Naive thymus-derived CD4-positive, alpha-beta T cell (primary cell): ENCODE measurements at regions not wholly inside any gene's neighbourhood (a gene's known extent, or its start where the extent isn't known, plus 50 kb on each side); places are given as distances from the start of the nearest gene placed in this dataset.

Experiments used
- ATAC-seq: fragments of 150-1000 bp; cut with Tn5 transposase; 2 replicates; pipeline ENCODE4 v1.10.0; 2021; ENCODE audit warnings: mild to moderate bottlenecking, moderate library complexity
- CTCF ChIA-PET: fragments of 350-600 bp; sonication (Branson Sonifier 250); formaldehyde crosslinking; loops from one replicate; lab custom pipeline; 2021; ENCODE audit warnings: antibody characterized with exemption; lab: Charles Lee
- POLR2A ChIA-PET: fragments of 350-600 bp; sonication (Branson Sonifier 250); formaldehyde crosslinking; loops from one replicate; lab custom pipeline; 2021; ENCODE audit warnings: antibody characterized with exemption, inconsistent platforms; lab: Charles Lee
- DNase-seq, 9 donors: peaks; one replicate each; pipeline versions ENCODE4 v3.0.0 to v3.0.0-alpha.2; 2020 to 2022; ENCODE audit warnings: mixed read lengths in 1 of 9
- H3K27ac ChIP-seq: one replicate; pipeline ENCODE4 v1.7.0; 2013; ENCODE audit warnings: mild to moderate bottlenecking, low read depth, low read length, moderate library complexity
- H3K27me3 ChIP-seq, 2 donors: one replicate each; pipeline ENCODE4 v1.7.0; 2013; ENCODE audit warnings: low read length in 2 of 2, mild to moderate bottlenecking in 2 of 2, moderate library complexity in 2 of 2; ENCODE audit not compliant: control insufficient read depth in 2 of 2, insufficient read depth in 2 of 2
- H3K36me3 ChIP-seq, 3 experiments: 1 replicate in 2 of 3; 2 replicates in 1 of 3; pipeline ENCODE4 v1.7.0; 2013; ENCODE audit warnings: low read length in 3 of 3, mild to moderate bottlenecking in 3 of 3, moderate library complexity in 1 of 3; ENCODE audit not compliant: insufficient read depth in 3 of 3, control insufficient read depth in 2 of 3
- H3K4me1 ChIP-seq, 2 donors: one replicate each; pipeline ENCODE4 v1.7.0; 2013; ENCODE audit warnings: low read length in 2 of 2, mild to moderate bottlenecking in 2 of 2, moderate library complexity in 1 of 2; ENCODE audit not compliant: control insufficient read depth in 2 of 2, insufficient read depth in 2 of 2
- H3K4me3 ChIP-seq: 2 replicates; pipeline ENCODE4 v1.7.0; 2013; ENCODE audit warnings: mild to moderate bottlenecking, low read length
- H3K9me3 ChIP-seq, 3 experiments: 1 replicate in 2 of 3; 2 replicates in 1 of 3; pipeline ENCODE4 v1.7.0; 2013; ENCODE audit warnings: low read length in 3 of 3; ENCODE audit not compliant: control insufficient read depth in 2 of 3
- H3K27ac Mint-ChIP-seq, 9 donors: one replicate each; pipeline ENCODE4 v1.8.0; 2020 to 2022; ENCODE audit warnings: mixed read lengths in 9 of 9, mild to moderate bottlenecking in 8 of 9, moderate library complexity in 5 of 9, inconsistent platforms in 2 of 9
- H3K27me3 Mint-ChIP-seq, 5 donors: one replicate each; pipeline ENCODE4 v1.8.0; 2021 to 2022; ENCODE audit warnings: mixed read lengths in 5 of 5, mild to moderate bottlenecking in 1 of 5
- H3K36me3 Mint-ChIP-seq, 5 donors: one replicate each; pipeline ENCODE4 v1.8.0; 2020 to 2022; ENCODE audit warnings: mixed read lengths in 5 of 5, mild to moderate bottlenecking in 3 of 5, inconsistent platforms in 1 of 5
- H3K4me1 Mint-ChIP-seq, 7 donors: one replicate each; pipeline ENCODE4 v1.8.0; 2020 to 2022; ENCODE audit warnings: mixed read lengths in 7 of 7, mild to moderate bottlenecking in 3 of 7, inconsistent platforms in 1 of 7
- H3K4me3 Mint-ChIP-seq, 10 donors: one replicate each; pipeline ENCODE4 v1.8.0; 2020 to 2022; ENCODE audit warnings: mild to moderate bottlenecking in 10 of 10, mixed read lengths in 10 of 10, moderate library complexity in 6 of 10, inconsistent platforms in 2 of 10
- H3K9me3 Mint-ChIP-seq, 11 donors: one replicate each; pipeline ENCODE4 v1.8.0; 2020 to 2022; ENCODE audit warnings: mixed read lengths in 11 of 11, mild to moderate bottlenecking in 4 of 11, inconsistent platforms in 1 of 11, moderate library complexity in 1 of 11
- intact Hi-C, 2 donors: fragments of 100-400 bp; cut with micrococcal nuclease; formaldehyde crosslinking; loops; one replicate each; pipeline ENCODE4 v1.15.1; 2023

DNA sequence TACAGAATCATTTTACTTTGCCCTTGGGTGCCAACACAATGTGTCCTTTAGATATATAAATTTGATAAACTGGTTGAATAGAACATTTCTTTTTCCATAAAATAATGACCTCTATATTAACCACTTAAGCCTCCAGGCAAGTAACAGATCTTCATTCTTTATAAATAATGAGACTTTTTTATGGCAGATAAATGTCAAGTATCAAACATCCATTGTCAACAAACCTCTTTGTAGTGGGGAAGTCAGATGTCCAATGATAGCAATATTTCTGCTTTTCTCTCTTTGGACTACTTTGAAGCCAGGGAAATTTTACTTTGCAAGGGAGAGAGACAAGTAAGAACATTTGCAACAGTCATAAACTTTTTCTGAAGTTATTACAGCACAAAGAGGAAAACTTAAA lies 841.2 kb downstream of the CDH8 start:
- intact Hi-C loops, result no loop called here
- Mint-ChIP-seq H3K27me3 (no peaks in the 10 kb centered on the region), H3K9me3 (peaks cover 4 to 36% (median 15%) of the 10 kb centered on the region in 11 donors), H3K36me3 (peaks cover 0 to 3% (median 0%) of the 10 kb centered on the region in 5 donors), H3K27ac (no peak overlapping the region), H3K4me1 (no peaks in the 10 kb centered on the region), H3K4me3 (no peak overlapping the region)
- ChIA-PET POLR2A (no interaction called here), CTCF (no interaction called here)
- ATAC-seq, result no peak
- Histone ChIP-seq H3K4me1 (no peaks in the 10 kb centered on the region), H3K9me3 (peaks cover 0 to 5% (median 0%) of the 10 kb centered on the region in 3 experiments), H3K36me3 (no peaks in the 10 kb centered on the region), H3K27me3 (no peaks in the 10 kb centered on the region), H3K4me3 (peak overlapping the region; percentile 10), H3K27ac (no peak overlapping the region)
- no peak for DNase-seq

DNA sequence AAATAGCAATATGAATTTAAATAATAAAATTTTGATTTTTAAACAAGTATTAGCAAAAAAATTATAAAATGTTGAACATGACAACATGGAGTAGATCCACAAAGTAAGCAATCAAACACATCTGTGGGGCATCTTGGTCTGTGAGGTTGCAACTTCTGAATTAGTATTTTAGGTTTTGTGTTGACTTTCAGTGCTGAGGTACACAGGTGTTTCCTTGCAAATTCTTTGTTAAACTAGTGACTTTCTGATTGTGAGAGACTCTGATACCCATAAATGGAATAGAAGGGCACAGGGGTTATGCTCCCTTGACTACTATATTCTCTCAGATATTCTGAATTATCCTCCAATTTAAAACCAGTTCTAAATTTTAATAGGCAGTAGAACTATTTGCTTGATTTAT lies 841.7 kb downstream of the CDH8 start:
- H3K27ac ChIP-seq, result no peak overlapping the region
- peaks cover 0 to 9% (median 0%) of the 10 kb centered on the region in 3 experiments for H3K9me3 ChIP-seq
- no peaks in the 10 kb centered on the region for H3K36me3 ChIP-seq
- peaks cover 4 to 37% (median 16%) of the 10 kb centered on the region in 11 donors for H3K9me3 Mint-ChIP-seq
- H3K4me1 Mint-ChIP-seq, result no peaks in the 10 kb centered on the region
- peaks cover 0 to 3% (median 0%) of the 10 kb centered on the region in 5 donors for H3K36me3 Mint-ChIP-seq
- H3K27me3 Mint-ChIP-seq, result no peaks in the 10 kb centered on the region
- no peak overlapping the region for H3K4me3 ChIP-seq
- ChIA-PET CTCF (no interaction called here), POLR2A (no interaction called here)
- no peak for ATAC-seq
- H3K4me3 Mint-ChIP-seq, result no peak overlapping the region
- intact Hi-C loops, result no loop called here
- DNase-seq, result no peak
- H3K27ac Mint-ChIP-seq, result no peak overlapping the region
- no peaks in the 10 kb centered on the region for H3K4me1 ChIP-seq
- no peaks in the 10 kb centered on the region for H3K27me3 ChIP-seq

DNA sequence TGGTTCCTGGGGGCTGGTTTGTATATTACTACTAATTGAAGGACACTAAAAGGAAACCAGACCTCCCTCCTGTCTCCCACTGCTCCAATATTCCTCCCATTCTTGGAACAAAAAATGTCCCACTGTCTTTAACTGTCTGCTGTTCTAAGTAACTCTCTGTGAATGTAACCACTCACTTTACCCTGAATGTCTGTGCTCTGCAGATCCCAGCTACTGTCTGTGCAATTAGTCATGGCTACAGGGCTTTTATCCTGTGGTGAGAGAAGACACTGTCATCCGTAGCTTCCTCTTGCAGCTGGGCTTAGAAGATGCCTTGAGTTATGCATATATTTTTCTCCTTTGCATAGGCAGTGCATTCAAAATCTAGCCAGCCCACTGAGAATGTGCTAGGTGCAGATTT lies 853.8 kb downstream of the CDH8 start:
- H3K4me3 ChIP-seq, result no peak overlapping the region
- ATAC-seq (no peak), DNase-seq (no peak)
- Mint-ChIP-seq H3K4me1 (no peaks in the 10 kb centered on the region), H3K4me3 (no peak overlapping the region), H3K36me3 (no peaks in the 10 kb centered on the region), H3K9me3 (peaks cover 2 to 31% (median 9%) of the 10 kb centered on the region in 11 donors), H3K27ac (no peak overlapping the region), H3K27me3 (no peaks in the 10 kb centered on the region)
- intact Hi-C loops, result no loop called here
- no peaks in the 10 kb centered on the region for H3K4me1 ChIP-seq
- CTCF ChIA-PET, result no interaction called here
- H3K27ac ChIP-seq, result no peak overlapping the region
- H3K9me3 ChIP-seq, result peaks cover 0 to 5% (median 0%) of the 10 kb centered on the region in 3 experiments
- POLR2A ChIA-PET, result no interaction called here
- H3K27me3 ChIP-seq, result no peaks in the 10 kb centered on the region
- no peaks in the 10 kb centered on the region for H3K36me3 ChIP-seq

DNA sequence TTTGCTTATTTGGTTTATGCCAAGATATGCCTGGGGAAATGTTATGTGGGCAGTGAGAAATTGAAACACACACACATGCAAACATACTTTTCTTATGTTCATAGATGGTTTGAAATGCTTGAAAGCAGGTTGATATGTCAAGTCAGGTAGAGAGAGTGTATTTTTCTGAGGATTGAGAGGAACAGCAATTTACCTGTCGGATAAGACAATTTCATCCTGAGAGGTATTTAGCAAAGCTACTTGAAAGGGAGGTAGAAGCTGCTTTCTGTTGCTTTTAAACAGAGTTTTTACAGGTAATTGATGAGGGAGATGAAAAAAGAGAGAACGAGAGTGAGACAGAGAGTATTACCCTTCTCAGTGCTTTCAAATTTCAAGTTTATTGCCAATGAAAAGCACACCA lies 854.3 kb downstream of the CDH8 start:
- Mint-ChIP-seq H3K36me3 (no peaks in the 10 kb centered on the region), H3K27me3 (no peaks in the 10 kb centered on the region), H3K4me1 (no peaks in the 10 kb centered on the region), H3K27ac (no peak overlapping the region), H3K9me3 (peaks cover 4 to 35% (median 9%) of the 10 kb centered on the region in 11 donors), H3K4me3 (no peak overlapping the region)
- ChIA-PET POLR2A (no interaction called here), CTCF (no interaction called here)
- no peak for DNase-seq
- Histone ChIP-seq H3K4me3 (no peak overlapping the region), H3K9me3 (peaks cover 0 to 5% (median 0%) of the 10 kb centered on the region in 3 experiments), H3K36me3 (no peaks in the 10 kb centered on the region), H3K27ac (no peak overlapping the region), H3K27me3 (no peaks in the 10 kb centered on the region), H3K4me1 (no peaks in the 10 kb centered on the region)
- no peak for ATAC-seq
- intact Hi-C loops, result no loop called here

DNA sequence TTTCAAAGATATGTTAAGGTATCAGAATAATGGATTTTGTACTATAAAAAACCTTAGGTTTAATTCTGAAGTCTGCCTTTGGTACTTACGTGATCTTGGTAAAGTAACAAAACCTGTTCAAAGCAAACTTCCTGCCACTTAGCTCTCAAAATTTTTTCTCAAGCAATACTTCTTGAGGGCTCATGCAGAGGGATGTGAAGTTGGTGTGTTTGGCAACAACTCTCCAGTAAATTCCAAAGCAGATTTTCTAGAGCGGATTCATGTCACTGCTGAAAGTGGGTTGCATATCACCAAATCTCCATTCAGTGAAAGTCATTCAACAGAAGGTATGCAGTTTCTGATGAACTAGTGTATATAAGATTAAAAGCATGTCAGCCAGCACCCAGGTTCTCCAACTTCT lies 856.7 kb downstream of the CDH8 start:
- H3K36me3 ChIP-seq, result no peaks in the 10 kb centered on the region
- Mint-ChIP-seq H3K9me3 (peaks cover 5 to 38% (median 14%) of the 10 kb centered on the region in 11 donors), H3K27me3 (no peaks in the 10 kb centered on the region), H3K36me3 (no peaks in the 10 kb centered on the region), H3K4me1 (no peaks in the 10 kb centered on the region), H3K27ac (no peak overlapping the region), H3K4me3 (no peak overlapping the region)
- POLR2A ChIA-PET, result interaction anchor here (0.6 kb wide), 1 partner anchor 1370 kb away, joined by 4 read pairs; no protein-coding TSS in a partner anchor
- CTCF ChIA-PET, result no interaction called here
- no peak overlapping the region for H3K4me3 ChIP-seq
- H3K27me3 ChIP-seq, result no peaks in the 10 kb centered on the region
- H3K9me3 ChIP-seq, result peaks cover 0 to 5% (median 0%) of the 10 kb centered on the region in 3 experiments
- H3K27ac ChIP-seq, result no peak overlapping the region
- no peaks in the 10 kb centered on the region for H3K4me1 ChIP-seq
- intact Hi-C loops, result no loop called here
- no peak for DNase-seq
- no peak for ATAC-seq

DNA sequence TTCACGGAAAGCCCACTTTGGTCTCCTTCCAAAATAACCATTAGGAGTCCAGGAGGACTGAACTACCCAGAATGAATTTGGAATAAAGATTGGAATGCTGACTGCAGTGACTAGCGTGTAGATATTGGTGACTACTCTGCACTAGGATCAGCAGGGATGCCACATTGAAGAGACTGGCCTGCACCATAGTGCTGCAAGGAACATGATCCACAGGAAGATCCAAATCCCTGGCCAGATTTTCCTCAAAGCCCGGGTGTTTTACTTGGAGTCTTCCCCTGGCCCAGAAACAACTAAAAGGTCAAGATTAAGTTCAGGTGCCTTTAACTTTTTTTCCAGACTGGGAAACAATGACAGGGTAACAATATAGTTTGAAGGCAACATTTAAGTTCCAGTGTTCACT lies 870.4 kb downstream of the CDH8 start:
- Mint-ChIP-seq H3K4me3 (no peak overlapping the region), H3K27me3 (no peaks in the 10 kb centered on the region), H3K27ac (no peak overlapping the region), H3K9me3 (peaks cover 0 to 27% (median 8%) of the 10 kb centered on the region in 11 donors), H3K4me1 (no peaks in the 10 kb centered on the region), H3K36me3 (peaks cover 0 to 3% (median 0%) of the 10 kb centered on the region in 5 donors)
- no peak for ATAC-seq
- Histone ChIP-seq H3K36me3 (no peaks in the 10 kb centered on the region), H3K4me3 (no peak overlapping the region), H3K27ac (no peak overlapping the region), H3K4me1 (no peaks in the 10 kb centered on the region), H3K9me3 (no peaks in the 10 kb centered on the region), H3K27me3 (no peaks in the 10 kb centered on the region)
- DNase-seq, result no peak
- POLR2A ChIA-PET, result no interaction called here
- CTCF ChIA-PET, result no interaction called here
- intact Hi-C loops, result no loop called here

DNA sequence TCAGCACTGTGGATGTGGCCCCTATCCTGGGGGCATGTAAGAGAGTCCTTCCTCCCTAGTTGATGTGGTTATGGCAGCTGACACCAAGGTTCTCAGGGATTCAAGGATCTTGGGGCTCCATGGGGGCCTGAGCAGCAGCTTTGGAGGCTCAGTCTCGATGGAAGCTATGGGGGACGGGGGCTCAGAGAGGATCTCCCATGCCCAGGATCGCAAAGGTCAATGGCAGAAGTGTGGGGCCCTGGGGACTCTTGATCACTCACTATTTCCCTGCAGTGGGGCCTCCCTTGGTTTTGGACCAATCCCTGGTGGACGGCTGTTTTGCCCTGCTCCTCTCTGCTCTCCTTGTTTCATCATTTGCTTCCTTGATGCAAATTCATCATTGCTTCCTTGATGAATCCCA lies 885.9 kb downstream of the CDH8 start:
- H3K4me3 Mint-ChIP-seq, result no peak overlapping the region
- intact Hi-C loops, result no loop called here
- no peaks in the 10 kb centered on the region for H3K27me3 ChIP-seq
- no peak overlapping the region for H3K4me3 ChIP-seq
- POLR2A ChIA-PET, result no interaction called here
- no peaks in the 10 kb centered on the region for H3K36me3 ChIP-seq
- H3K27ac ChIP-seq, result no peak overlapping the region
- H3K4me1 ChIP-seq, result no peaks in the 10 kb centered on the region
- peaks cover 3 to 29% (median 12%) of the 10 kb centered on the region in 11 donors for H3K9me3 Mint-ChIP-seq
- no peak overlapping the region for H3K27ac Mint-ChIP-seq
- ATAC-seq, result no peak
- CTCF ChIA-PET, result no interaction called here
- H3K9me3 ChIP-seq, result peaks cover 0 to 12% (median 0%) of the 10 kb centered on the region in 3 experiments
- no peaks in the 10 kb centered on the region for H3K4me1 Mint-ChIP-seq
- H3K36me3 Mint-ChIP-seq, result no peaks in the 10 kb centered on the region
- no peaks in the 10 kb centered on the region for H3K27me3 Mint-ChIP-seq
- no peak for DNase-seq
